Activated naive CD8-positive, alpha-beta T cell treated with anti-CD3 and anti-CD28 coated beads, Interleukin-2, amount 50 U/mL, for 16 hours (primary cell): ENCODE measurements at regions not wholly inside any gene's neighbourhood (a gene's known extent, or its start where the extent isn't known, plus 50 kb on each side); places are given as distances from the start of the nearest gene placed in this dataset.
"Not testable (repeated sequence)": the region's sequence is repeated elsewhere in the genome, so short reads cannot be mapped to it uniquely, and the experiment has no call there.

Source experiments
- DNase-seq: peaks from one replicate; pipeline ENCODE4 v3.0.0-alpha.2; 2020; ENCODE audit warnings: low read depth, low spot score

GRCh38 chr21:23633447-23633940 lies 1973.8 kb downstream of the MRPL39 start:
- DNase-seq, result no peak

- DNase-seq, result no peak
Measured at GRCh38 chr21:23624281-23624680, 1983.0 kb downstream of the MRPL39 start.

- DNase-seq, result no peak
Measured at GRCh38 chr21:23613014-23613413, 1994.3 kb downstream of the MRPL39 start.

GRCh38 chr21:23612210-23612609 lies 1995.1 kb downstream of the MRPL39 start:
- no peak for DNase-seq

- no peak for DNase-seq
Measured at GRCh38 chr21:23607782-23608431, 1999.4 kb downstream of the MRPL39 start.

- no peak for DNase-seq
Measured at GRCh38 chr21:23601549-23601948, 2005.7 kb downstream of the MRPL39 start.

- DNase-seq, result no peak
Measured at GRCh38 chr21:23593582-23593981, 2013.7 kb downstream of the MRPL39 start.

- no peak for DNase-seq
Measured at GRCh38 chr21:23585419-23585818, 2021.9 kb downstream of the MRPL39 start.

GRCh38 chr21:23579573-23579972 lies 2027.7 kb downstream of the MRPL39 start:
- DNase-seq, result no peak

GRCh38 chr21:23578027-23578426 lies 2029.3 kb downstream of the MRPL39 start:
- DNase-seq, result no peak

- DNase-seq, result no peak
Measured at GRCh38 chr21:23574932-23575331, 2032.3 kb downstream of the MRPL39 start.

GRCh38 chr21:23548924-23549323 lies 2058.4 kb downstream of the MRPL39 start:
- DNase-seq, result not testable (repeated sequence)

- DNase-seq, result no peak
Measured at GRCh38 chr21:23543333-23543732, 2063.9 kb downstream of the MRPL39 start.

- no peak for DNase-seq
Measured at GRCh38 chr21:23542097-23542496, 2065.2 kb downstream of the MRPL39 start.

GRCh38 chr21:23541571-23541970 lies 2065.7 kb downstream of the MRPL39 start:
- no peak for DNase-seq

GRCh38 chr21:23534850-23535249 lies 2072.4 kb downstream of the MRPL39 start:
- DNase-seq, result no peak

GRCh38 chr21:23531444-23531843 lies 2075.8 kb downstream of the MRPL39 start:
- DNase-seq, result no peak

GRCh38 chr21:23524685-23525084 lies 2082.6 kb downstream of the MRPL39 start:
- no peak for DNase-seq

GRCh38 chr21:23522751-23523150 lies 2084.5 kb downstream of the MRPL39 start:
- no peak for DNase-seq

GRCh38 chr21:23507501-23507900 lies 2099.8 kb downstream of the MRPL39 start:
- DNase-seq, result no peak

GRCh38 chr21:23496729-23497128 lies 2110.6 kb downstream of the MRPL39 start:
- DNase-seq, result no peak

- no peak for DNase-seq
Measured at GRCh38 chr21:23488245-23488644, 2119.0 kb downstream of the MRPL39 start.

GRCh38 chr21:23480591-23481270 lies 2126.6 kb downstream of the MRPL39 start:
- DNase-seq, result no peak
